ENCODE measurements at regions not wholly inside any gene's neighbourhood (a gene's known extent, or its start where the extent isn't known, plus 50 kb on each side); places are given as distances from the start of the nearest gene placed in this dataset.
"Not testable (repeated sequence)": the region's sequence is repeated elsewhere in the genome, so short reads cannot be mapped to it uniquely, and the experiment has no call there.

DNA sequence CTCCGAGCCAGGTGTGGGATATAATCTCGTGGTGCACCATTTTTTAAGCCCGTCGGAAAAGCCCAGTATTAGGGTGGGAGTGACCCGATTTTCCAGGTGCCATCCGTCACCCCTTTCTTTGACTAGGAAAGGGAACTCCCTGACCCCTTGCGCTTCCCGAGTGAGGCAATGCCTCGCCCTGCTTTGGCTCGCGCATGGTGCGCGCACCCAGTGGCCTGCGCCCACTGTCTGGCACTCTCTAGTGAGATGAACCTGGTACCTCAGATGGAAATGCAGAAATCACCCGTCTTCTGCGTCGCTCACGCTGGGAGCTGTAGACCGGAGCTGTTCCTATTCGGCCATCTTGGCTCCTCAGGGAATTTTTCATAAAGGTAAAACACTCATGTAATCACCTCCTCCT is 63.9 kb downstream of the RWDD3 start:
- H3K9me3 Mint-ChIP-seq, H3K4me1 Mint-ChIP-seq, H3K27me3 Mint-ChIP-seq: not testable (repeated sequence)

GRCh38 chr1:95301091-95301490 is 67.1 kb downstream of the RWDD3 start:
- Mint-ChIP-seq H3K27me3 (peaks cover 2% of the 10 kb centered on the region), H3K4me1 (no peaks in the 10 kb centered on the region), H3K4me3 (no peak overlapping the region), H3K27ac (no peak overlapping the region), H3K36me3 (no peaks in the 10 kb centered on the region), H3K9me3 (peaks cover 3% of the 10 kb centered on the region)

More for the DNA sequence above, 63.9 kb downstream of the RWDD3 start:
- H3K27ac Mint-ChIP-seq, H3K36me3 Mint-ChIP-seq, H3K4me3 Mint-ChIP-seq: not testable (repeated sequence)

GRCh38 chr1:95301614-95302013 is 67.6 kb downstream of the RWDD3 start:
- no peaks in the 10 kb centered on the region for H3K36me3 Mint-ChIP-seq
- no peaks in the 10 kb centered on the region for H3K4me1 Mint-ChIP-seq
- peaks cover 3% of the 10 kb centered on the region for H3K9me3 Mint-ChIP-seq
- H3K27me3 Mint-ChIP-seq, result peaks cover 2% of the 10 kb centered on the region
- no peak overlapping the region for H3K4me3 Mint-ChIP-seq
- no peak overlapping the region for H3K27ac Mint-ChIP-seq

GRCh38 chr1:95304803-95305202 is 70.8 kb downstream of the RWDD3 start:
- H3K27me3 Mint-ChIP-seq, result peaks cover 8% of the 10 kb centered on the region
- H3K36me3 Mint-ChIP-seq, result no peaks in the 10 kb centered on the region
- H3K27ac Mint-ChIP-seq, result no peak overlapping the region
- no peak overlapping the region for H3K4me3 Mint-ChIP-seq
- peaks cover 3% of the 10 kb centered on the region for H3K9me3 Mint-ChIP-seq
- no peaks in the 10 kb centered on the region for H3K4me1 Mint-ChIP-seq

DNA sequence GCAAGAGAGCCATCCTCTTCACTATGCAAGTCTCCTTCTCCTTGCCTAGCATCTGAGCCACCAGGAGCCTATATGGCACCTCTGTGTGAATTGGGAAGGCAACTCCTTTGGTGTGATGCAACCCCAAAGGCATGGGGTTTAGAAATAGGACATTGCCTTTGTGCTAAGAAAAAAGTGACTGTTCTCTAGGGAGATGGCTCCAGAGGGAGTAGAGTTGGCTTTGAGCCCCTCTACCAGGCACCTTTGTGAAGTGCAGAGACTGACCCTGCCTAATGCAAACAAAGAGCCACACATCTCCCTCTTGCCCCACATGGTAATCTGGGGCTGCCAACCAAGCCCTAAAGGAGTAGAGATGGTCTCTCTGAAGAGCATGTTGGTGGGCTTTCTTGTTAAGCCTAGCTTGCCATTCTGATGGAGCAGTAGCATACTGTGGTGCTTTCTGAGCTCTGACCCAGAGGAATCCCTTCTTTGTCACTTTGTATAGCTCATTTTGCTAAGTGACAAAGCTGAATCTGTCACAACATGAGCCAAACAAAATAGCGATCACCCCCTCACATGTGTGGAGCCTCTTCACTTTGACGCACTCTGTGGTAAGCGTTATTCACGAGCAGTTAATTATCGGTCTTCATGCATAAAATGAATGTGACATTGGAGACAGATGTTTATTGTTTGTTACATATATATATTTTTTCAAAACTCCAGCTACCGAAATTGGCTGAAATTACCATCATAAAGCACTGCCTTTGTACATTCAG is 74.4 kb downstream of the RWDD3 start:
- no peaks in the 10 kb centered on the region for H3K4me1 Mint-ChIP-seq
- no peak overlapping the region for H3K27ac Mint-ChIP-seq
- H3K4me3 Mint-ChIP-seq, result no peak overlapping the region
- H3K36me3 Mint-ChIP-seq, result no peaks in the 10 kb centered on the region
- peaks cover 3% of the 10 kb centered on the region for H3K9me3 Mint-ChIP-seq
- H3K27me3 Mint-ChIP-seq, result peaks cover 20% of the 10 kb centered on the region

GRCh38 chr1:95309031-95309471 is 75.0 kb downstream of the RWDD3 start:
- Mint-ChIP-seq H3K27ac (no peak overlapping the region), H3K4me1 (no peaks in the 10 kb centered on the region), H3K27me3 (peaks cover 20% of the 10 kb centered on the region), H3K4me3 (no peak overlapping the region), H3K36me3 (no peaks in the 10 kb centered on the region), H3K9me3 (peaks cover 2% of the 10 kb centered on the region)

GRCh38 chr1:95311014-95311413 is 77.0 kb downstream of the RWDD3 start:
- no peaks in the 10 kb centered on the region for H3K4me1 Mint-ChIP-seq
- peaks cover 20% of the 10 kb centered on the region for H3K27me3 Mint-ChIP-seq
- no peaks in the 10 kb centered on the region for H3K36me3 Mint-ChIP-seq
- H3K4me3 Mint-ChIP-seq, result no peak overlapping the region
- no peak overlapping the region for H3K27ac Mint-ChIP-seq
- no peaks in the 10 kb centered on the region for H3K9me3 Mint-ChIP-seq

DNA sequence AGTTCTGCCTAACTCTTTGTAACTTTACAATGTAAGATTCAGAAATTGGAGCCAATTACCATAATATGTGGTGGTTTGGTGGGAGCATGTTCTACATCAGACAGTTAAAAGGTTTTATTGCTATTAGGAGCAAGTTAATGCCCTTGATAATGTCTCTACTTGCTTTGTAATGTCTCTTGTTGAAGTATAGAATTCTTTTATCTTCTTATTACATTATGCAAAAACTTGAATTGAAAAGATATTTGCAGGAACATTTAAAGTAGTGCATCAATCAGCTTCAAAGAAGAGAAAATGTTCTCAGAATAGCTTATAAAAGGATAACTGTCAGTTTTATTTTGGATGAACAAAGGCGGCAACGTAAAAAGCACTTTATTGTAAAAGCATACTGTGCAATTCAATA is 77.8 kb downstream of the RWDD3 start:
- H3K27me3 Mint-ChIP-seq, result peaks cover 20% of the 10 kb centered on the region
- H3K4me3 Mint-ChIP-seq, result no peak overlapping the region
- H3K9me3 Mint-ChIP-seq, result no peaks in the 10 kb centered on the region
- H3K4me1 Mint-ChIP-seq, result no peaks in the 10 kb centered on the region
- no peak overlapping the region for H3K27ac Mint-ChIP-seq
- H3K36me3 Mint-ChIP-seq, result no peaks in the 10 kb centered on the region

DNA sequence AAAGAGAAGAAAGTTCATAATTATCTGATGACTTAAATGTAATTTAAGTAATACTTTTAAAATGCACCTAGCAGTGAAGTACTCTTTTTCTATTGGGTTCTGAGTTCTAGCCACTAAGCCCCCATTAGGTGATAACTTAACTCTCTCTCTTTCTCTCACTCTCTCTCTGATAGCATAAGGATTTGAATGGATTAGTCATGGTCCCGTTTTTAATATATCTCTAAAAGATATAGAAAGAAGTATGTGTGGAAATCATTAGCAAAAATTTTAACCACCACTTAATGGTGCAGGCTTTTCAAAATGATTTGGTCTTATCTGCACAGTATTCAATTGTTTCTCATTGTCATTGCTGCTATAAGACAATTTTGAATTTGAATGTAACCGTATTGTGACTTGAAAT is 78.2 kb downstream of the RWDD3 start:
- H3K9me3 Mint-ChIP-seq, result no peaks in the 10 kb centered on the region
- no peak overlapping the region for H3K4me3 Mint-ChIP-seq
- no peak overlapping the region for H3K27ac Mint-ChIP-seq
- H3K27me3 Mint-ChIP-seq, result peaks cover 18% of the 10 kb centered on the region
- H3K36me3 Mint-ChIP-seq, result no peaks in the 10 kb centered on the region
- H3K4me1 Mint-ChIP-seq, result no peaks in the 10 kb centered on the region

GRCh38 chr1:95313527-95313926 is 79.5 kb downstream of the RWDD3 start:
- no peaks in the 10 kb centered on the region for H3K9me3 Mint-ChIP-seq
- no peak overlapping the region for H3K27ac Mint-ChIP-seq
- H3K27me3 Mint-ChIP-seq, result peaks cover 14% of the 10 kb centered on the region
- H3K36me3 Mint-ChIP-seq, result no peaks in the 10 kb centered on the region
- no peak overlapping the region for H3K4me3 Mint-ChIP-seq
- no peaks in the 10 kb centered on the region for H3K4me1 Mint-ChIP-seq

DNA sequence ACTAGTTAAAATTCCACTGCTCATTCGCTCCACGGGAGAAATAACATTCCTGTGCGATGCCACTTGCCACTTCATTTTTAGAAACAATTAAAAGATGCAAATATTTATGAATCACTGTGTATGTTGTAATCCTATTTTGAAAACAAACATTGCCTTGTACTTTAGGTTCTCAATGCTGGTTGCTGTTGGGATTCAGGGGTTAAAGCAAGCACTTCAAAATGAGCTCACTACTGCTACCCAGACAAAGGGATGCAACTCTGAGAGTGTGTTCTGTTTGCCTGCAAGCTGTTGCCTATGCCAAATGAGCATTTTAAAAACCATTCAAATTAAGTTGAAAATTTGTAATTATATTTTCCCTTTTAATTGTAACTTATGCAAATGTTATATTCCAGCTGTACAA is 87.5 kb downstream of the RWDD3 start:
- Mint-ChIP-seq H3K4me1 (no peaks in the 10 kb centered on the region), H3K27ac (no peak overlapping the region), H3K27me3 (peaks cover 9% of the 10 kb centered on the region), H3K9me3 (no peaks in the 10 kb centered on the region), H3K4me3 (no peak overlapping the region), H3K36me3 (no peaks in the 10 kb centered on the region)

DNA sequence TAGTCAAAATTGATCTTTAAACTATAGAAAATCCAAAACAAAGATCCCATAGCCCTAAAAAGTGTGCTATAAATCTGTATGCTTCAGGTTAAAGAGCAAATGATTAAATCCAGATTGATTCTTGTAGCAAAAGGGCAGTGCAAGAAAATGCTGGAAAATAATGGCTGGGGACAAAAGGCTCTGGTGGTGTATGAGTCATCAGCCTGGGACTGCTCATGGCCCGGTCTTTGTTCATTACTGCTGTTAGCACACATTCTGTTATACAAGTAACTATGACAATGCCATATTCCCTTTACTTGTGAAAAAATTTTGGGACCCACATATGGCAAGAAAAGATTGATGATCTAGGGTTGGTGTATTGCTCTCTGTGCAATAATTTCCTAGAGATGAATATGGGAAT is 89.1 kb downstream of the RWDD3 start:
- peaks cover 9% of the 10 kb centered on the region for H3K27me3 Mint-ChIP-seq
- no peak overlapping the region for H3K4me3 Mint-ChIP-seq
- H3K27ac Mint-ChIP-seq, result no peak overlapping the region
- no peaks in the 10 kb centered on the region for H3K9me3 Mint-ChIP-seq
- no peaks in the 10 kb centered on the region for H3K36me3 Mint-ChIP-seq
- no peaks in the 10 kb centered on the region for H3K4me1 Mint-ChIP-seq

DNA sequence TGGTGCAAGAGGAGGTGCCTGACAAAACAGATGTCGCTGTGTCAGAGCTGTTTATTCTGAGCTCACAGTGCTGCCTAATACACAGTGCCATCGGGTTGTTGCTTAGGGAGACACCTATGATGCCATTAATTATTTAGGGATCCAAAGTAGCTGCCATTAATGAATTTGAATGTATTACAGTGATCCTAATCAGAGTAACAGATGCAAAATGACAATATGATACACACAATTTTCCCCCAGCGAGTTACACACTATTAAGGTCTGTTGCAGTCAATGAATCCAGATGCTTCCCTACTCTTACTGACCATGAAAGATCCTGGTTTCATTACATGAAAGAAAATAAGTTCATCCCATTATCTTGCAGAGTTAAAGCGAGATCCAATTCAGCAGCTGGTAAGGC is 91.3 kb downstream of the RWDD3 start:
- Mint-ChIP-seq H3K36me3 (no peaks in the 10 kb centered on the region), H3K27me3 (peaks cover 9% of the 10 kb centered on the region), H3K4me1 (no peaks in the 10 kb centered on the region), H3K4me3 (no peak overlapping the region), H3K9me3 (no peaks in the 10 kb centered on the region), H3K27ac (no peak overlapping the region)

DNA sequence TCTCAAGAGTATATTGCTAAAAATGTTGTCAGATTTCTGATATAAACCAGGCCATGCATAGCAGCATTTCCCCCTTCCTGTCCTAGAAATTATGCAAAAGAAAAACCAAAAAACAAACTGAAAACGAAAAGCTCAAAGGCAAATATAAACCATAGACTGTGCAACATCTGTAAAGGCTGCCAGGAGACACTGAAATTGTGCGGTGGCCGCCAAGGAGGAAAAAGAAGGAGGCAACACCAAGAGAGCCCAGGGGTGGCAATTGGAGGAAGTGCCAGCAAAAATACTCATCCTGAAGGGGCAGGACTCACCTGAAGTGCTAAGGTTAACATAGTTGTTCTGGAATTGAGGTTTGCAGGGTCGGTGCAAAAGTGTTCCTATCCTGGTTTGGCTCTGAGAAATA is 92.0 kb downstream of the RWDD3 start:
- Mint-ChIP-seq H3K9me3 (no peaks in the 10 kb centered on the region), H3K27me3 (peaks cover 11% of the 10 kb centered on the region), H3K4me1 (no peaks in the 10 kb centered on the region), H3K36me3 (no peaks in the 10 kb centered on the region), H3K4me3 (no peak overlapping the region), H3K27ac (no peak overlapping the region)

- Mint-ChIP-seq H3K27ac (no peak overlapping the region), H3K36me3 (no peaks in the 10 kb centered on the region), H3K27me3 (peaks cover 3% of the 10 kb centered on the region), H3K9me3 (no peaks in the 10 kb centered on the region), H3K4me1 (no peaks in the 10 kb centered on the region), H3K4me3 (no peak overlapping the region)
Observed at GRCh38 chr1:95332754-95333153, 98.7 kb downstream of the RWDD3 start.

DNA sequence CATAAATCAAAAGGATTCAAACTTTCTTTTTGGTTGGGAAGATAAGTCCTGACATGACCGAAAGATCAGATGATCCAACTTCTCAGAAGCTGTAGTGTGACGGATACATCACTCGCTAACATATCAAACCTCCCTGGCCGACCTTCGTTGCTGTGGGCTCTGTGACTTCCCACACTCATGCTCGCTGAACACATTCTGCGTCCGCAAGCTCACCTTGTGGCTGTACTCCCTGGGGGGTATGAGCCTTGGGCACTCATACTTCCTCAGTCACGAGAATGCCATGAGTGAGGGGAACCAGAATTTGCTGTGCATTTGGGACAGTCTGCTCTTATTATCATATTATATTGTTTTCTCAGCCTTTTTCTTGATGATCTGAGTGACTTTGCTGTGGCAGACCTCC is 105.4 kb downstream of the RWDD3 start:
- no peak overlapping the region for H3K4me3 Mint-ChIP-seq
- no peaks in the 10 kb centered on the region for H3K36me3 Mint-ChIP-seq
- no peaks in the 10 kb centered on the region for H3K4me1 Mint-ChIP-seq
- peaks cover 4% of the 10 kb centered on the region for H3K27me3 Mint-ChIP-seq
- H3K9me3 Mint-ChIP-seq, result no peaks in the 10 kb centered on the region
- no peak overlapping the region for H3K27ac Mint-ChIP-seq

DNA sequence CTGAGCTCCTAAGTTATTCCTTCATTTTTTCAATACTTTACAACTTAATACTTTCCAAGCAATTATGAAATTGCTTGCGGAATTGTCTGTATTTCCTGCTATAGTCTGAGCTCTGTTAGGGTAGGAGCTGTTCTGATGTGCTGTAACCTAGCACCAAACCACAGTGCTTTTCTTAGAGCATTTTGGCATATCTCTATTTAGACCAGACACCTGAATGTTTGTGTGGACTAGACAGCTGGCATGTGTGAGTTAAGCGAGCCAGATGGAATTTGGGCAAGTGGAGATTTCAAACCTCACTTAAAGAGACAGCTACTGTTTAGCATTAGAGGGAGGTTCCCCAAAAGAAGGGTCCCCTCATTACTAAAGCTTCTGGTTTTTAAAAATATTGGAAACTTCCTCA is 106.1 kb downstream of the RWDD3 start:
- H3K36me3 Mint-ChIP-seq, result no peaks in the 10 kb centered on the region
- no peak overlapping the region for H3K27ac Mint-ChIP-seq
- no peaks in the 10 kb centered on the region for H3K4me1 Mint-ChIP-seq
- H3K4me3 Mint-ChIP-seq, result no peak overlapping the region
- peaks cover 4% of the 10 kb centered on the region for H3K27me3 Mint-ChIP-seq
- no peaks in the 10 kb centered on the region for H3K9me3 Mint-ChIP-seq
